ENCODE measurements at regions not wholly inside any gene's neighbourhood (a gene's known extent, or its start where the extent isn't known, plus 50 kb on each side); places are given as distances from the start of the nearest gene placed in this dataset.

- TF ChIP-seq POLR2A (IDR thresholded peaks at IDR 0.05; ENCODE audit: low read length) (no peak), GATA1 (IDR thresholded peaks at IDR 0.05; ENCODE audit: low read depth, low read length) (no peak)
Measured at GRCh38 chr5:164051745-164052144, 546.3 kb downstream of the MAT2B start.
